Caco-2 (cell line): ENCODE measurements at regions not wholly inside any gene's neighbourhood (a gene's known extent, or its start where the extent isn't known, plus 50 kb on each side); places are given as distances from the start of the nearest gene placed in this dataset.

ENCODE experiments used
- BruUV-seq: library from RNA; stranded (reverse); fragments of 400-500 nt; replicated peaks from 2 replicates; lab custom pipeline; 2021; lab: Mats Ljungman, UMichigan
- CTCF ChIA-PET: fragments of 300-600 bp; sonication (Branson Sonifier 250); formaldehyde crosslinking; loops from one replicate; lab custom pipeline; 2022; ENCODE audit warnings: antibody characterized with exemption; lab: Charles Lee
- POLR2A ChIA-PET: fragments of 300-600 bp; sonication (Branson Sonifier 250); formaldehyde crosslinking; loops from one replicate; lab custom pipeline; 2022; ENCODE audit warnings: antibody characterized with exemption; lab: Charles Lee
- DNase-seq, 2 experiments: peaks; one replicate each; pipeline versions ENCODE4 v3.0.0 to v3.0.0-alpha.2; 2020 to 2022
- H3K27me3 ChIP-seq: replicated peaks from 2 replicates; pipeline ENCODE4 v1.6.0; 2011; ENCODE audit warnings: low read length; ENCODE audit not compliant: control insufficient read depth, insufficient read depth
- H3K36me3 ChIP-seq: 2 replicates; pipeline ENCODE4 v1.5.1; 2011; ENCODE audit warnings: low read length; ENCODE audit not compliant: control insufficient read depth, insufficient read depth
- H3K4me1 ChIP-seq: fragments of 250-450 bp; sonication (Bioruptor Pico); 2 replicates; pipeline ENCODE4 v1.5.1; 2020; ENCODE audit warnings: mild to moderate bottlenecking
- H3K4me3 ChIP-seq: 2 replicates; pipeline ENCODE4 v1.5.1; 2011; ENCODE audit warnings: low read depth, mild to moderate bottlenecking, control low read depth, low read length
- H3K9me3 ChIP-seq: fragments of 250-450 bp; sonication (Bioruptor Pico); 2 replicates; pipeline ENCODE4 v1.5.1; 2020; ENCODE audit warnings: mild to moderate bottlenecking, moderate library complexity
- H3K27ac Mint-ChIP-seq: one replicate; pipeline ENCODE4 v1.8.0; 2022; ENCODE audit warnings: mixed read lengths; ENCODE audit not compliant: unreplicated experiment
- H3K27me3 Mint-ChIP-seq: one replicate; pipeline ENCODE4 v1.8.0; 2022; ENCODE audit warnings: mixed read lengths; ENCODE audit not compliant: insufficient read depth, unreplicated experiment
- H3K36me3 Mint-ChIP-seq: one replicate; pipeline ENCODE4 v1.8.0; 2022; ENCODE audit warnings: mild to moderate bottlenecking, mixed read lengths; ENCODE audit not compliant: insufficient read depth, unreplicated experiment
- H3K4me1 Mint-ChIP-seq: one replicate; pipeline ENCODE4 v1.8.0; 2022; ENCODE audit warnings: low read depth, mixed read lengths; ENCODE audit not compliant: unreplicated experiment
- H3K4me3 Mint-ChIP-seq: one replicate; pipeline ENCODE4 v1.8.0; 2022; ENCODE audit warnings: mild to moderate bottlenecking, moderate library complexity, mixed read lengths; ENCODE audit not compliant: unreplicated experiment
- H3K9me3 Mint-ChIP-seq: one replicate; pipeline ENCODE4 v1.8.0; 2022; ENCODE audit warnings: mixed read lengths; ENCODE audit not compliant: unreplicated experiment
- intact Hi-C: fragments of 100-400 bp; cut with micrococcal nuclease; formaldehyde crosslinking; loops from one replicate; pipeline ENCODE4 v1.10.0; 2022; ENCODE audit not compliant: unreplicated experiment
- TF ChIP-seq, protein P1 (sequence below), 2 experiments: fragments of 200-600 bp in 1 of 2; IDR thresholded peaks; 1 replicate in 1 of 2; 2 replicates in 1 of 2; pipeline versions ENCODE4 v1.5.1 to v1.8.0; 2011 to 2022; ENCODE audit warnings: antibody characterized with exemption in 1 of 2, control low read depth in 1 of 2, inconsistent platforms in 1 of 2, low read depth in 1 of 2, low read length in 1 of 2, mild to moderate bottlenecking in 1 of 2, moderate library complexity in 1 of 2; ENCODE audit not compliant: insufficient read depth in 1 of 2, severe bottlenecking in 1 of 2, unreplicated experiment in 1 of 2

DNA sequence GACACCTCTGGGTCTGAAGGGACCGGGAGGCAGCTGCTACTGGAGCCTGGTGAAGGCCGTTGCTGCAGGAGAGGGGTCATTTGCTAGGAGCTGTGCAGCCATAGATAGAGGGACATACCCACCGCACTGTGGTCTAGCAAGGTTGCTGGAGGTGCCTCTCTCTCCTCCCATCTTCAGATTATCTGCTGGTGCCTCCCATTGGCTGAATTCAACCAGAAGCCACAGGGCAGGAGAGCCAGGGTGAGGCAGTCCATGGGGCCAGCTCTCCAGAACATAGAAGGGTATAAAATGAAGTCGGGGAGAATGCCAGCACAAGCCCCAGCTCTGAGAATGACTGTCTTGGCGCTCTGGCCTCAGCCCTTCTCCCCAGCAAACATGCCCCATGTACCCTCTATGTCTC is 98.0 kb downstream of the VEGFA start:
- Histone ChIP-seq H3K4me3 (no peak overlapping the region), H3K27me3 (no peaks in the 10 kb centered on the region), H3K36me3 (no peaks in the 10 kb centered on the region), H3K9me3 (no peaks in the 10 kb centered on the region), H3K4me1 (no peaks in the 10 kb centered on the region)
- Mint-ChIP-seq H3K9me3 (no peaks in the 10 kb centered on the region), H3K27ac (no peak overlapping the region), H3K27me3 (no peaks in the 10 kb centered on the region), H3K36me3 (no peaks in the 10 kb centered on the region), H3K4me1 (peaks cover 1% of the 10 kb centered on the region), H3K4me3 (no peak overlapping the region)
- BruUV-seq: no TSS peak
- ChIA-PET CTCF (interaction anchor here (0.7 kb wide), 1 partner anchor 59 kb away, joined by 5 read pairs; no protein-coding TSS in a partner anchor), POLR2A (interaction anchor here (1.1 kb wide), 1 partner anchor 12 kb away, joined by 4 read pairs; no protein-coding TSS in a partner anchor)
- no peak for DNase-seq
- intact Hi-C loops: no loop called here
- TF ChIP-seq, protein P1, sequence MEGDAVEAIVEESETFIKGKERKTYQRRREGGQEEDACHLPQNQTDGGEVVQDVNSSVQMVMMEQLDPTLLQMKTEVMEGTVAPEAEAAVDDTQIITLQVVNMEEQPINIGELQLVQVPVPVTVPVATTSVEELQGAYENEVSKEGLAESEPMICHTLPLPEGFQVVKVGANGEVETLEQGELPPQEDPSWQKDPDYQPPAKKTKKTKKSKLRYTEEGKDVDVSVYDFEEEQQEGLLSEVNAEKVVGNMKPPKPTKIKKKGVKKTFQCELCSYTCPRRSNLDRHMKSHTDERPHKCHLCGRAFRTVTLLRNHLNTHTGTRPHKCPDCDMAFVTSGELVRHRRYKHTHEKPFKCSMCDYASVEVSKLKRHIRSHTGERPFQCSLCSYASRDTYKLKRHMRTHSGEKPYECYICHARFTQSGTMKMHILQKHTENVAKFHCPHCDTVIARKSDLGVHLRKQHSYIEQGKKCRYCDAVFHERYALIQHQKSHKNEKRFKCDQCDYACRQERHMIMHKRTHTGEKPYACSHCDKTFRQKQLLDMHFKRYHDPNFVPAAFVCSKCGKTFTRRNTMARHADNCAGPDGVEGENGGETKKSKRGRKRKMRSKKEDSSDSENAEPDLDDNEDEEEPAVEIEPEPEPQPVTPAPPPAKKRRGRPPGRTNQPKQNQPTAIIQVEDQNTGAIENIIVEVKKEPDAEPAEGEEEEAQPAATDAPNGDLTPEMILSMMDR (IDR thresholded peaks at IDR 0.05; ENCODE audit: insufficient read depth in 1 of 2, low read depth in 1 of 2, low read length in 1 of 2, severe bottlenecking in 1 of 2, unreplicated experiment in 1 of 2): no peak

DNA sequence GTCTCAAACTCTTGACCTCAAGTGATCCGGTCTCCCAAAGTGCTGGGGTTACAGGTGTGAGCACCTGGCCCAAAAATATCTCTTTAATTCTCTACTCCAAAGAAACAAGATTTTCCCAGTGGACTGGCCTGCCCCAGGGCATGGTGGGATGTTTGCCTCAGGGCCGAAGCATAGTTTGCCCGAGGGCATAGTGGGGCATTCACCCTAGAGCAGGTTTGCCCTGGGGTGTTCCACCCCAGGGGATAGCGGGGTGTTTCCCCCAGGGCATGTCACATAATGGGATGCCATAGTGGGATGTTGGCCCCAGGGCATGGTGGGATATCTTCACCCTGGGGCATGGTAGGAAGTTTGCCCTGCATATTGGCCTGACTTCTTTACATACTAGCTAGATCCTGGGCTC is 97.2 kb downstream of the VEGFA start:
- DNase-seq: no peak
- intact Hi-C loops: no loop called here
- ChIA-PET POLR2A (no interaction called here), CTCF (no interaction called here)
- TF ChIP-seq, protein P1 (IDR thresholded peaks at IDR 0.05; ENCODE audit: insufficient read depth in 1 of 2, low read depth in 1 of 2, low read length in 1 of 2, severe bottlenecking in 1 of 2, unreplicated experiment in 1 of 2): no peak
- no TSS peak for BruUV-seq
- Histone ChIP-seq H3K4me1 (no peaks in the 10 kb centered on the region), H3K27me3 (no peaks in the 10 kb centered on the region), H3K36me3 (no peaks in the 10 kb centered on the region), H3K4me3 (no peak overlapping the region), H3K9me3 (no peaks in the 10 kb centered on the region)
- Mint-ChIP-seq H3K4me1 (no peaks in the 10 kb centered on the region), H3K27ac (no peak overlapping the region), H3K4me3 (no peak overlapping the region), H3K9me3 (no peaks in the 10 kb centered on the region), H3K36me3 (no peaks in the 10 kb centered on the region), H3K27me3 (no peaks in the 10 kb centered on the region)

DNA sequence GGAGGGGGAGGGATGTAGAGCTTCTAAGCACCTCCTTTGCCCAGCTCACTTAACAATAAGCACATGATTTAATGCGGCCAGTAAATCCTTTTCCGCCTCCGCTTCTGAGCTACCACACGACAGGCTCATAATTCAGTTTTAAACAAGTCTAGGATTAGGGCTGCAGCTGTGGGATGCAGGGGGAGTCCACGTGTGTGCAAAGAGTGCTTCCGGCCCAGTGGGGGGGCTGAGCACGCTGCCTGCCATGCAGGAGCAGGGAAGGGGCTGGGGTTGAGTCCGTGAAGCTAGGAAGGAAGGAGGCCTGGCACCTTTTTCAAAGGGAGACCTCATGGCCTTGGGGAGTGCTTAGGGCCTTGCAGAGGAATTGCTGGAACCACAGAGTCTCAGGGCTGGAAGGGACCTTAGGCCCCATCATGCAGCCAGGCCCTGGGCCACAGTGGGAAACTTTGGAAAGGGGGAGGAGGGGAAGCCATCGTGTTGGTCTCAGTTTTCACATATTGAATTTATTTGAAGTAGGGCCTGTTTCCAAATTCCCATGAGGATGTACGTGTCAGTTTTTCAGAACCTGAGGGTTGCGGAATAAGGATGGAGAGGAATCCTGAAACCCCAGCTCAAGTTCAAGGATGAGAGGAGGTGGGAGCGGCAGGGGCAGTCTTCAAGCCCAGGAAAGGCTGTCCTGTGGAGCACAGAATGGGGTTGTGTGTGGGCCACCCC is 96.1 kb downstream of the VEGFA start:
- no peak overlapping the region for H3K27ac Mint-ChIP-seq
- no TSS peak for BruUV-seq
- no peaks in the 10 kb centered on the region for H3K9me3 ChIP-seq
- CTCF ChIA-PET: interaction anchor here (0.6 kb wide), 1 partner anchor 461 kb away, joined by 3 read pairs; no protein-coding TSS in a partner anchor
- POLR2A ChIA-PET: no interaction called here
- H3K36me3 Mint-ChIP-seq: no peaks in the 10 kb centered on the region
- intact Hi-C loops: no loop called here
- TF ChIP-seq, protein P1 (IDR thresholded peaks at IDR 0.05; ENCODE audit: insufficient read depth in 1 of 2, low read depth in 1 of 2, low read length in 1 of 2, severe bottlenecking in 1 of 2, unreplicated experiment in 1 of 2): no peak
- H3K4me1 Mint-ChIP-seq: no peaks in the 10 kb centered on the region
- H3K4me3 ChIP-seq: no peak overlapping the region
- H3K27me3 ChIP-seq: no peaks in the 10 kb centered on the region
- no peaks in the 10 kb centered on the region for H3K27me3 Mint-ChIP-seq
- H3K9me3 Mint-ChIP-seq: no peaks in the 10 kb centered on the region
- H3K4me1 ChIP-seq: no peaks in the 10 kb centered on the region
- H3K36me3 ChIP-seq: no peaks in the 10 kb centered on the region
- no peak overlapping the region for H3K4me3 Mint-ChIP-seq
- no peak for DNase-seq
